Ascending aorta (tissue), 2 donors: ENCODE measurements at regions not wholly inside any gene's neighbourhood (a gene's known extent, or its start where the extent isn't known, plus 50 kb on each side); places are given as distances from the start of the nearest gene placed in this dataset.

ENCODE experiments used
- DNase-seq, 2 donors: peaks; one replicate each; pipeline ENCODE4 v3.0.0-alpha.2; 2019; ENCODE audit warnings: low spot score in 2 of 2
- H3K27ac ChIP-seq, 2 donors: fragments of 200-600 bp; sonication (generic); one replicate each; pipeline ENCODE4 v1.5.1; 2016 to 2017; ENCODE audit warnings: mild to moderate bottlenecking in 1 of 2
- H3K27me3 ChIP-seq: fragments of 200-600 bp; sonication (generic); one replicate; pipeline ENCODE4 v1.5.1; 2017
- H3K36me3 ChIP-seq, 2 donors: fragments of 200-600 bp; sonication (generic); one replicate each; pipeline ENCODE4 v1.5.1; 2016
- H3K4me1 ChIP-seq, 2 donors: fragments of 200-600 bp; sonication (generic); one replicate each; pipeline ENCODE4 v1.5.1; 2016 to 2017; ENCODE audit warnings: mild to moderate bottlenecking in 1 of 2
- H3K4me3 ChIP-seq, 2 donors: fragments of 200-600 bp; sonication (generic); one replicate each; pipeline ENCODE4 v1.5.1; 2016 to 2017; ENCODE audit warnings: mild to moderate bottlenecking in 1 of 2
- H3K9me3 ChIP-seq, 2 donors: fragments of 200-600 bp; sonication (generic); one replicate each; pipeline ENCODE4 v1.5.1; 2016
- CTCF ChIP-seq, 3 experiments: fragments of 200-600 bp in 2 of 3; fragments of 450-650 bp in 1 of 3; sonication (generic) in 2 of 3; IDR thresholded peaks; one replicate each; pipeline ENCODE4 v1.5.1; 2016 to 2019; ENCODE audit warnings: antibody characterized with exemption in 3 of 3, mild to moderate bottlenecking in 1 of 3, moderate library complexity in 1 of 3
- intact Hi-C: fragments of 100-400 bp; cut with DNase I; formaldehyde crosslinking; loops from one replicate; pipeline ENCODE4 v1.15.1; 2023

- H3K9me3 ChIP-seq: no peaks in the 10 kb centered on the region
These were observed 686.4 kb downstream of the GALC start for GRCh38 chr14:87306409-87307168.

DNA sequence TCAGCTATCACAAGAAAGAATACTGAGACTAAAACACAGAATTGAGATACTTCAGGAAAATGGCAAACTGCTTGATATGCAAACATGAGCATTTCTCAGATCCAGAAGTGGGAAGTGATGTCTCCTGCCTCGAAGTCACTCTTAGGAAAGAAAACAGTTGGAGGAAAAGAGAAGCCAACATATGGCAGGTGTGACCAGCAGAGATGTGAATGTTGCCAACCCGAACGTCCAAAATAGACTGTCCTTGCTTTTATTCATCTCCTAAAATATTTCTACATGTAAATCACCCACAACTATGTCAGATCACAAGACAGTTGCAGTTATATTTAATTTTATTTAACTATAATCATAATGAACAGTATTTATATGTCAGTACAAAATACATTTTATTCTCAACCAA lies 687.6 kb downstream of the GALC start:
- no peaks in the 10 kb centered on the region for H3K36me3 ChIP-seq
- DNase-seq: no peak
- TF ChIP-seq CTCF (IDR thresholded peaks at IDR 0.05): no peak
- intact Hi-C loops: no loop called here
- H3K27ac ChIP-seq: no peak overlapping the region
- H3K27me3 ChIP-seq: no peaks in the 10 kb centered on the region
- H3K4me3 ChIP-seq: no peak overlapping the region
- H3K4me1 ChIP-seq: no peaks in the 10 kb centered on the region
- no peaks in the 10 kb centered on the region for H3K9me3 ChIP-seq

More at GRCh38 chr14:87306409-87307168, 686.4 kb downstream of the GALC start:
- Histone ChIP-seq H3K27ac (no peak overlapping the region), H3K4me1 (no peaks in the 10 kb centered on the region), H3K27me3 (no peaks in the 10 kb centered on the region), H3K4me3 (no peak overlapping the region), H3K36me3 (no peaks in the 10 kb centered on the region)
- no peak for TF ChIP-seq CTCF (IDR thresholded peaks at IDR 0.05)
- intact Hi-C loops: no loop called here
- no peak for DNase-seq

DNA sequence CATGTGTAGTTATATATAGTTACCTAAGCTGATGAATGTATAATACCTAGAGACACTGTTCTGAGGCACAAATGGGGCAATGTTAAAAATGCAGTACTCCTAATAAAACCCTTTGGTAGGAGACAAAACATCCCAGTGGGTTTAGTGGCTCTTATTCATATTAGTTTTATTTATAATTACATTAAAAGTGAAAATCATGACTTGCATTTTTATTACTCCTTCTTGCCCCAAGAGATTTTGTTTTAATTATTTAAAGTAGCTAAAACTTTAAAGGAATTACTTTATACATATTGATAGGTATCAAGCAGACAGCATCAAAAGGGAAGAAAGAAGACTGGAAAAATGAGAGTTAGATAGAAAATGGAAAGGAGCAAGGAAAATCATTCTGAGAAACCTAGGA lies 688.6 kb downstream of the GALC start:
- no peaks in the 10 kb centered on the region for H3K27me3 ChIP-seq
- H3K4me1 ChIP-seq: no peaks in the 10 kb centered on the region
- DNase-seq: no peak
- H3K36me3 ChIP-seq: no peaks in the 10 kb centered on the region
- intact Hi-C loops: no loop called here
- H3K4me3 ChIP-seq: no peak overlapping the region
- no peaks in the 10 kb centered on the region for H3K9me3 ChIP-seq
- TF ChIP-seq CTCF (IDR thresholded peaks at IDR 0.05): no peak
- no peak overlapping the region for H3K27ac ChIP-seq

DNA sequence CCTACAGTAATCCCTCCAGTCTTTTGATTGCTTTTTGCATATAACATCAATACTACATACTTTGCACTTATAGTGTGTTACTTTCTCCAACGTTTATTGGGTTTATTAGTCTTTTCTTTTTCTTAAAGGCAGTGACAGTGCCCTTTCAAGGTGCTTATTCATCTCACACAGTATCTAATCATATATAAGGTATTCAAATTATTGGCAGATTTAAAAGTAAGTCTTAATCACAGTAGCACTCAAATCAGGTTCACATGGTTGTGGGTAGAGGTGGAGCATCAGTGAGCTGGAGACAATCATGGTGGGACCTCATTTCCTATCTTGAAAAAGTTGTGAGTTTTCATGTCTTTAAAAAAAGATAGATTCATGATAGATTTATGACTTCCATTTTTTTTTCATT lies 706.2 kb downstream of the GALC start:
- no peaks in the 10 kb centered on the region for H3K4me1 ChIP-seq
- no peak for DNase-seq
- H3K36me3 ChIP-seq: no peaks in the 10 kb centered on the region
- TF ChIP-seq CTCF (IDR thresholded peaks at IDR 0.05): no peak
- intact Hi-C loops: no loop called here
- H3K9me3 ChIP-seq: no peaks in the 10 kb centered on the region
- H3K27ac ChIP-seq: no peak overlapping the region
- no peak overlapping the region for H3K4me3 ChIP-seq
- H3K27me3 ChIP-seq: no peaks in the 10 kb centered on the region

GRCh38 chr14:87286191-87286590 lies 706.8 kb downstream of the GALC start:
- no peaks in the 10 kb centered on the region for H3K9me3 ChIP-seq
- DNase-seq: no peak
- intact Hi-C loops: no loop called here
- no peaks in the 10 kb centered on the region for H3K27me3 ChIP-seq
- TF ChIP-seq CTCF (IDR thresholded peaks at IDR 0.05): no peak
- H3K4me1 ChIP-seq: no peaks in the 10 kb centered on the region
- H3K27ac ChIP-seq: no peak overlapping the region
- no peak overlapping the region for H3K4me3 ChIP-seq
- H3K36me3 ChIP-seq: no peaks in the 10 kb centered on the region

DNA sequence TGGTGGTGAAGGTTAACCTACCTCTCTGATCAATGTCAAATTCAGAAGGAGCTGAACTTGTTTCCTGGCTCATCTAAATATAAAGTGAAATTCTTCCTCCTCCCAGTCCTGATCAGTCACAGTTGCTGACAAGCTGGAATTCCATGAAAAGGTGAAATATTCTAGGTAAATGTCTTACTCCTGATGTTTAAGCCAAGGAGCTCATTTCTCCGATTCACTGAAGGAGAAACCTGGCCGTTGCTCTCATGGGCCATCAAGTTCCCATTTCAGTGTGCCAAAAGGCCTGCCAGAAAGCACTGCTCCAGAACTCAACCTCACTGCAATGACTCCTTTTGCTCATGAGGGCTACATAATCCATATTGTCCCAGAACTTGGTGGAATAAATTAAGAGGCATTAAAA lies 707.5 kb downstream of the GALC start:
- intact Hi-C loops: no loop called here
- Histone ChIP-seq H3K4me3 (no peak overlapping the region), H3K27ac (no peak overlapping the region), H3K36me3 (no peaks in the 10 kb centered on the region), H3K4me1 (no peaks in the 10 kb centered on the region), H3K27me3 (no peaks in the 10 kb centered on the region), H3K9me3 (no peaks in the 10 kb centered on the region)
- no peak for TF ChIP-seq CTCF (IDR thresholded peaks at IDR 0.05)
- DNase-seq: no peak
